NCI-H510A treated with DMSO at 0.1 percent for 48 hours (cell line): ENCODE measurements at regions not wholly inside any gene's neighbourhood (a gene's known extent, or its start where the extent isn't known, plus 50 kb on each side); places are given as distances from the start of the nearest gene placed in this dataset.
A peak's percentile ranks its signal among the peaks of the same experiment; 100 is the strongest.

Experiments
- DNase-seq: peaks from one replicate; lab custom pipeline; 2025; lab: John Stamatoyannopoulos, UW

DNA sequence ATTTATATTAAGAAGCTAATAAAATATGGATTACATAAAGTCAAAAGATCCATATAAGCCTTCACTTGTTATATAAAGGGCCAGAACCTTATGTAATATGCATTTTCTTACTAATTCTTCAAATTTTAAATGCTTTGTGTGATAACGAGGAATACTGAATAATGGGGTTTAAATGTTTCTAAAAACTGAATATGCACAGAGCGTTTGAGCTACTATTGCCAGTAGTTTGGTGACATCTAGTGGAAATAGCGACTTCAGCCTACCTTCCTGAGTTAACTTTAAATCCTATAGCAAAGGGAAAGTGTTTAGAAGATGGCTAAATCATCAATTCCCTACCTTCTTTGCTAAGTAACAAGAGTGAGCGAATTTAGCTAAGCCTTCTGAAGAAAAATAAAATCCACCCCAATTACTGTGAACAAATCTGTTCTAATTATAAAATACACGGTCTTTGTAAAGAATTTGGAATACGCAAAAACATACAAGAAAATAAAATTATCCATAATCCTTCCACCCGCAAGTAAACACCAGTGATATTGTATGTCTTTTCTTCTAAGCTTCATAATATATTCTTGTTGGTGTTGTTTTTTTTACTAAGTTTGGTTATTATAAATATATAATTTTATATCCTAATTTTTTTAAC lies 115.5 kb upstream of the G2E3 start:
- peak; percentile 9 for DNase-seq

- no peak for DNase-seq
Measured at GRCh38 chr14:30444451-30444850, 114.5 kb upstream of the G2E3 start.

GRCh38 chr14:30445011-30445793 lies 113.8 kb upstream of the G2E3 start:
- DNase-seq, result peak; percentile 23

GRCh38 chr14:30445852-30446251 lies 113.1 kb upstream of the G2E3 start:
- no peak for DNase-seq

DNA sequence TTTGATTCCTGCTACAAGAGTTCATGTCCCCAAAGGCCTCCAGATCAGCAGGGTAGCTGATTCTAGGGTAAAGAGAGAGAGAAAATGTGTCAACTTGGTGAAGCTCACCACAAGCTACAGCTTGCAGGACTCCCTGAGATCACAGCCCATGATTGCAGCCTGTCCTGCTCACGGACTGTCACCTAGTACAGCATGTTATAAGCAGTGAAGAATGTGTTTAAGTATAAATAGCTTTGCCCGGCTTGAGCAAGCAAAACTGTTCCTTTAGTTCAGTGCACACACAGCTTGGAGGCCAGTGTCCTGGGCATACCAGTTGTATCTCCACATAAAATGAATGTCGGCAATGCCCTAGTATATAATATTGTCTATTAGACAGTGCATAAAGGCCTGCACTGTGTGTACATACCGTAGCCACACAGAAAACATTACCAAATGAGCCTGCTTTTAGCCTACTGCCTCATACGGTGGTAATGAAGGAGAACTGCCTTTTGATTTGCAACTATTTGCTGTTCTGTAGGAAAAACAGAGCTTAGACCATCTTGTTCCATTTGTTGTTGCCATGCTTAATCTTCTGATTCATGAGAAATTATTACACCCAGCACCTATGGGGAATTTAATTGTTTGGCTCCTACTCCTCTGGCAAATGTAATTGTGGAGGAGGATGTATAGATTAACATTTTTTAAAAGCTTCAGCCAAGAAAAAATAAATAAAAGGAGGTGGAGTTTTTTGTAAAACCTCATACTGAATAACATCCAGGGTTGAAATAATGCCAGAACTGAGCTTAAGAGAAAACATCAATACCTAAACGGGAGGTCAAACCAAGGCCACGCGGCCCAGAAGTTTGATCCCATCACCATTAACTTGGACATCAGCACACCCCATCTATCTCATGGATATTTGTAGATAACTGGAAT lies 108.1 kb upstream of the G2E3 start:
- DNase-seq, result no peak

GRCh38 chr14:30456296-30456695 lies 102.7 kb upstream of the G2E3 start:
- DNase-seq, result no peak

DNA sequence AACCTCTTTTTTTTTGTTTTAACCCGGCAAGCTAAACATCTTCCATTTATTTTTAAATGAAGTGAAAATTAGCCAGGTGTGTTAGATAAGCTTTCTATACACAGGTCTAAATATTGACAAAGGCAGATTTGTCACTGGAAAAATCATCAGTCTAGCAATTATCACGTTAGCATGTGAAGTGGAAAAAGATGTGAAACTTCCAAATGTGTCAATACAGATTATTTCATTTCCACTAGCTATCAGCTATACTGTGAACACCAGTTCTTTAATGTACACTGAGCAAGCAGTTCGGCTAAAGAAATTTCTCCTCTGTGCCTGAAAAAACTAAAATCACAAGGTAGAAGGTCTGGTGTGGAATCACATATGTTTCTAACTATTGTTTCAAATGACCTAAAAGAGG lies 96.6 kb upstream of the G2E3 start:
- DNase-seq, result no peak

DNA sequence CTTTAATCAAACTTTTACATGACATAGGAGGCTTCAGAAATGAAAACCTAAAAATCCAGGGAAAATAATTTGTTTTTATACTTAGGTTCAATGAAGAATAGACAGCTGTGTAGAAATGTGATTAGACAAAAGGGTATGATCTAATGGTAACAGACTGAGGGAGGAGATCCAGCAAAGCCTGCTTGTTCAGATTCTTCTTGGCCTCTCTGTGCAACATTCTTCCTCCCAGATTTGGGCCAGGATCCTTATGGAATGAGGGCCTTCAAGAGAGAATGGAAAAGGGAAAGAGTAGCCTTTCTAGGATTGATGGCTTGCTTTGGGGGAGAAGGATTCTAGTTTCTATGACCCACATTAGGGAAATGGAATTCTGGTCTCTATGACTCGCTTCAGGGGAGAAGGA lies 94.5 kb upstream of the G2E3 start:
- DNase-seq, result no peak

- no peak for DNase-seq
Measured at GRCh38 chr14:30468354-30468753, 90.6 kb upstream of the G2E3 start.

GRCh38 chr14:30471980-30472379 lies 87.0 kb upstream of the G2E3 start:
- no peak for DNase-seq

GRCh38 chr14:30473846-30474696 lies 84.9 kb upstream of the G2E3 start:
- DNase-seq, result peak; percentile 51

- no peak for DNase-seq
Measured at GRCh38 chr14:30482276-30482675, 76.7 kb upstream of the G2E3 start.

GRCh38 chr14:30484201-30484600 lies 74.8 kb upstream of the G2E3 start:
- no peak for DNase-seq

GRCh38 chr14:30484976-30485375 lies 74.0 kb upstream of the G2E3 start:
- no peak for DNase-seq

DNA sequence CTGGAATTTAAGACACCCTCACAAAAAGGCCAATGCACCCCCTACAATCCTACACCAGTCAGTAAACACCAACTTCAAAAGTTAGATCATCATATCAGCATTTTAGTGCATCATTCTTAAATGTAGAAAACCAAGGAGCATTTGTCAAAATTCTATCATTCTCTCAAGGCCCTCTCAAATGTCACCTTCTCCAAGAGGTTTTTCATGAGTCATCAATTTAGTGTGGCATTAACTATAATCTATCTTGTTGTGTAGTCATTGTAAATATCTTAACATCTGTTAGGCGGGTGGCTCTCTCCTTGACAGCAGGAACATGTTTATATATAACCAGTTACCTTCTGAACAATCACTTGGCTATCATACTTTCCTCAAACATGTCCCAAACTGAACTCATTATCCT lies 62.1 kb upstream of the G2E3 start:
- DNase-seq, result no peak

GRCh38 chr14:30499358-30499757 lies 59.6 kb upstream of the G2E3 start:
- no peak for DNase-seq

- no peak for DNase-seq
Measured at GRCh38 chr14:30500222-30500621, 58.7 kb upstream of the G2E3 start.

DNA sequence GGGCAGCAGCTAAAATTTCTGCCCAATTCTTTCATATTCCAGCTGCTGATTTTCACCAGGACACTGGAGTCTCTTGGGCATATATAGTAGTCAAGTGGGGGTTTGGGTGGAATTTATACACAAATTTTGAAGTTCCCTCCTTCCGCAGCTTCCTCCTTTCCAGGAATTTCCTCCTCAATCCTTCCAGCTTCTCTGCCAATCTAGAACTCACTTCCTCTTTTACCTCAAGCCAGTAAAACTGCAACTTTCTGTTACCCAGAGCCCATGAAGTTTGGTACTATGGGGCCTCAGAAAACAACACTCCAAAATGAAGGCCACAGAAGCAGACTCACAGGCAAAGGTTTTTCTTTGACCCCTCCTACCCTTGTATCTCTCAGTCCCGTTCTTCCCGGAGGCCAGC lies 51.7 kb upstream of the G2E3 start:
- DNase-seq, result no peak
